GM12878 (cell line): ENCODE measurements at regions not wholly inside any gene's neighbourhood (a gene's known extent, or its start where the extent isn't known, plus 50 kb on each side); places are given as distances from the start of the nearest gene placed in this dataset.

ENCODE experiments used
- ATAC-seq: fragments of 200-7000 bp; cut with Tn5 transposase; 3 replicates; pipeline ENCODE4 v1.9.1; 2020; ENCODE audit warnings: mild to moderate bottlenecking, moderate library complexity
- BruUV-seq: library from RNA; stranded (reverse); fragments of 400-500 nt; replicated peaks from 2 replicates; lab custom pipeline; 2021; lab: Mats Ljungman, UMichigan
- CTCF ChIA-PET: fragments of 300-600 bp; sonication (Branson Sonifier 250); formaldehyde crosslinking; extraction: SDS; loops from one replicate; lab custom pipeline; 2021; ENCODE audit warnings: inconsistent platforms; lab: Yijun Ruan, JAX
- POLR2A ChIA-PET: fragments of 350-600 bp; formaldehyde crosslinking; extraction: SDS; loops from one replicate; lab custom pipeline; 2021; ENCODE audit warnings: inconsistent platforms; lab: Charles Lee
- RAD21 ChIA-PET: fragments of 300-600 bp; sonication (Branson Sonifier 250); formaldehyde crosslinking; loops from one replicate; lab custom pipeline; 2023; ENCODE audit warnings: antibody characterized with exemption; ENCODE audit not compliant: unreplicated experiment; lab: Charles Lee
- SMC1A ChIA-PET: fragments of 300-600 bp; sonication (Branson Sonifier 250); formaldehyde crosslinking; loops from one replicate; lab custom pipeline; 2023; ENCODE audit not compliant: unreplicated experiment, uncharacterized antibody; lab: Charles Lee
- DNase-seq: peaks from one replicate; pipeline ENCODE4 v3.0.0-alpha.2; 2011; ENCODE audit warnings: low read depth, low spot score
- FAIRE-seq: peaks from 3 replicates; lab custom pipeline; 2011; peaks lifted over from hg19 to GRCh38; lab: Jason Lieb, UNC
- H2AFZ ChIP-seq: 2 replicates; pipeline ENCODE4 v1.6.0; 2011; ENCODE audit warnings: low read depth, low read length, control low read depth; ENCODE audit not compliant: control insufficient read depth
- H3K27ac ChIP-seq: 2 replicates; pipeline ENCODE4 v1.5.1; 2011; ENCODE audit warnings: control low read depth; ENCODE audit not compliant: control insufficient read depth, insufficient read depth
- H3K27me3 ChIP-seq, 2 experiments: replicated peaks in 1 of 2; 2 replicates each; pipeline versions ENCODE4 v1.6.0 to v1.6.1; 2011; ENCODE audit warnings: low read length in 1 of 2; ENCODE audit not compliant: control insufficient read depth in 2 of 2, insufficient read depth in 2 of 2
- H3K36me3 ChIP-seq, 2 experiments: 2 replicates each; pipeline ENCODE4 v1.5.1; 2011; ENCODE audit warnings: low read length in 1 of 2; ENCODE audit not compliant: control insufficient read depth in 2 of 2, insufficient read depth in 2 of 2
- H3K4me1 ChIP-seq: 2 replicates; pipeline ENCODE4 v1.6.1; 2011; ENCODE audit warnings: mild to moderate bottlenecking, low read length, moderate library complexity, mixed read lengths; ENCODE audit not compliant: control insufficient read depth, insufficient read depth
- H3K4me2 ChIP-seq: 2 replicates; pipeline ENCODE4 v1.6.0; 2011; ENCODE audit warnings: control low read depth; ENCODE audit not compliant: control insufficient read depth, insufficient read depth
- H3K4me3 ChIP-seq: fragments of 200-600 bp; sonication (generic); 2 replicates; pipeline ENCODE4 v1.5.1; 2016
- H3K79me2 ChIP-seq: 2 replicates; pipeline ENCODE4 v1.6.0; 2011; ENCODE audit warnings: low read length; ENCODE audit not compliant: control insufficient read depth, insufficient read depth
- H3K9ac ChIP-seq: 2 replicates; pipeline ENCODE4 v1.8.0; 2011; ENCODE audit warnings: low read length, control low read depth, mixed read lengths; ENCODE audit not compliant: control insufficient read depth, insufficient read depth
- H3K9me3 ChIP-seq: replicated peaks from 3 replicates; pipeline ENCODE4 v1.5.1; 2011; ENCODE audit warnings: mild to moderate bottlenecking, low read length; ENCODE audit not compliant: control insufficient read depth, insufficient read depth
- H4K20me1 ChIP-seq: 2 replicates; pipeline ENCODE4 v1.6.0; 2011; ENCODE audit not compliant: control insufficient read depth, insufficient read depth
- BCL11A ChIP-seq: IDR thresholded peaks from 2 replicates; pipeline ENCODE4 v1.6.1; 2011; ENCODE audit warnings: low read depth, low read length
- BMI1 ChIP-seq: fragments of 450-650 bp; IDR thresholded peaks from 2 replicates; pipeline ENCODE4 v1.6.1; 2016; ENCODE audit warnings: mild to moderate bottlenecking, moderate library complexity, borderline replicate concordance
- IKZF1 ChIP-seq: fragments of 450-650 bp; conservative IDR thresholded peaks from 2 replicates; pipeline ENCODE4 v1.6.1; 2017; ENCODE audit warnings: antibody characterized with exemption, mild to moderate bottlenecking
- JUNB ChIP-seq: IDR thresholded peaks from 2 replicates; pipeline ENCODE4 v1.6.1; 2016; ENCODE audit warnings: antibody characterized with exemption, mild to moderate bottlenecking
- MTA3 ChIP-seq: IDR thresholded peaks from 2 replicates; pipeline ENCODE4 v1.6.1; 2012; ENCODE audit warnings: low read length, inconsistent platforms, borderline replicate concordance
- MYC ChIP-seq: IDR thresholded peaks from 2 replicates; pipeline ENCODE4 v1.6.1; 2011; ENCODE audit warnings: mild to moderate bottlenecking, low read length, moderate library complexity, inconsistent platforms; ENCODE audit not compliant: insufficient read depth, insufficient replicate concordance, insufficient read length, severe bottlenecking
- NFYA ChIP-seq: IDR thresholded peaks from 2 replicates; pipeline ENCODE4 v1.6.1; 2011; ENCODE audit warnings: low read depth, mild to moderate bottlenecking, low read length, improper control_type of control experiment, borderline replicate concordance
- NFYB ChIP-seq: IDR thresholded peaks from 2 replicates; pipeline ENCODE4 v1.6.1; 2011; ENCODE audit warnings: low read depth, mild to moderate bottlenecking, low read length, improper control_type of control experiment, moderate library complexity; ENCODE audit not compliant: insufficient read depth
- NR2C1 ChIP-seq: fragments of 450-650 bp; IDR thresholded peaks from 2 replicates; pipeline ENCODE4 v1.6.1; 2017; ENCODE audit warnings: antibody characterized with exemption, mild to moderate bottlenecking, moderate library complexity
- RFX5 ChIP-seq: IDR thresholded peaks from 2 replicates; pipeline ENCODE4 v1.6.1; 2011; ENCODE audit warnings: low read depth, low read length, improper control_type of control experiment
- ZNF217 ChIP-seq: fragments of 450-650 bp; IDR thresholded peaks from 2 replicates; pipeline ENCODE4 v1.6.1; 2017; ENCODE audit warnings: antibody characterized with exemption, mild to moderate bottlenecking
- ZNF24 ChIP-seq: fragments of 450-650 bp; IDR thresholded peaks from 2 replicates; pipeline ENCODE4 v1.6.1; 2017; ENCODE audit warnings: antibody characterized with exemption, mild to moderate bottlenecking
- ZNF384 ChIP-seq: IDR thresholded peaks from 2 replicates; pipeline ENCODE4 v1.6.1; 2012; ENCODE audit warnings: low read depth, mild to moderate bottlenecking, low read length, improper control_type of control experiment, borderline replicate concordance
- ZNF622 ChIP-seq: fragments of 450-650 bp; IDR thresholded peaks from 2 replicates; pipeline ENCODE4 v1.6.1; 2017; ENCODE audit warnings: mild to moderate bottlenecking, inconsistent platforms
- ZZZ3 ChIP-seq: IDR thresholded peaks from 2 replicates; pipeline ENCODE4 v1.6.1; 2011; ENCODE audit warnings: low read depth; ENCODE audit not compliant: control insufficient read depth, insufficient read length
- WGBS: methylation state at CpG from one replicate; pipeline ENCODE4 v1.1.6; 2016; ENCODE audit warnings: low lambda C conversion rate; ENCODE audit not compliant: insufficient replicate concordance, insufficient coverage; ENCODE audit errors: missing lambda C conversion rate; 5-methylcytosine and 5-hydroxymethylcytosine counted together
- in situ Hi-C: fragments of 300-500 bp; cut with MboI; formaldehyde crosslinking; loops from 9 replicates; pipeline ENCODE4 v1.14.3; 2018; ENCODE audit warnings: mixed read lengths
- intact Hi-C: fragments of 100-400 bp; cut with micrococcal nuclease; formaldehyde crosslinking; loops from one replicate; pipeline ENCODE4 v1.14.2; 2022; ENCODE audit not compliant: unreplicated experiment
- TF ChIP-seq, protein P1 (sequence below): fragments of 450-650 bp; IDR thresholded peaks from 2 replicates; pipeline ENCODE4 v1.6.1; 2016; ENCODE audit warnings: mild to moderate bottlenecking
- TF ChIP-seq, protein P2 (sequence below): IDR thresholded peaks from 2 replicates; pipeline ENCODE4 v1.6.1; 2011; ENCODE audit warnings: low read depth, low read length, improper control_type of control experiment, borderline replicate concordance

DNA sequence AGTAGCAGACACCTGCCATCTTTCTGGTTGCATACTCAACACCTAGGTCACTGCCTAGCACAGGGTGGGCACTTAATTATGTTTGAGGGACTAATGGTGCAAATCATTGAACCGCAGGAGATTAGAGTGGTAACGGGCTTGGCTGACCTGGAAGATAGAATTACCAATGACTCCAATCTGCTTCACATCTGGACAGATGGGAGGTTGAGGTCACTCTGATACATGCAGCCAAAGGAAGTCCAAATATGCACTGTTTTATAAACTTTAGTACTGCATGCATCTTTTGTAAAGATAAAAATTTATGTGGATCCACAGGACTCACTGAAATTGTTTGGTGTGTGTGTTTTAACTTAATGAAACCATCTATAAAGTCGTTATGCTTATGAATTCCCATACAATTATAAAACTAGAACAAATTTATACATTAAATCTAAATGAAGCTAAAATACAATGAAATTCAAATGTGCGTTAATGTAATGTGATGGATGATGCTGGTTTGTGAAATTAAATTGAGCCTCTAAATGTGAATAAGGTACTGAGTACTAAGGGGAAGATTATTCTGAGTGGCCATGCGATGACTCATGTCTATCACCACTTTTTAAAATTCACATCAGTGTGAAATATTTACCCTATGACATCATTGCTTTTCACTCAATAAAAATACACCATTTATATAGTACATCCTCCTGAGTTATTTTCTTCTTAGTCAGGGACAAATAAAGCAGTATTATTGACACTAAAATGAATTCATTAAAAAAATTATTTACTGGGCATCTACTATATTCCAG, 224.7 kb upstream of the FAM78B start:
- no peak for ATAC-seq
- WGBS = 50% methylated on average over 5 of the region's 5 CpGs
- no peaks in the 10 kb centered on the region for H4K20me1 ChIP-seq
- H3K9ac ChIP-seq = no peak overlapping the region
- no peaks in the 10 kb centered on the region for H3K4me1 ChIP-seq
- no peak overlapping the region for H3K27ac ChIP-seq
- ChIA-PET SMC1A (interaction anchor here (0.9 kb wide), 1 partner anchor 12 kb away, joined by 5 read pairs; no protein-coding TSS in a partner anchor), RAD21 (no interaction called here), CTCF (no interaction called here), POLR2A (no interaction called here)
- no peak overlapping the region for H2AFZ ChIP-seq
- H3K27me3 ChIP-seq = no peaks in the 10 kb centered on the region
- no peak for DNase-seq
- H3K36me3 ChIP-seq = no peaks in the 10 kb centered on the region
- BruUV-seq = no TSS peak
- no peaks in the 10 kb centered on the region for H3K79me2 ChIP-seq
- intact Hi-C loops (no loop called here), in situ Hi-C loops (no loop called here)
- H3K4me3 ChIP-seq = no peak overlapping the region
- H3K9me3 ChIP-seq = no peaks in the 10 kb centered on the region
- TF ChIP-seq ZNF24 = no peak
- no peak for TF ChIP-seq NFYB
- TF ChIP-seq ZZZ3 = no peak
- no peak for TF ChIP-seq NFYA
- TF ChIP-seq BMI1 = no peak
- no peak for TF ChIP-seq ZNF217
- no peak for TF ChIP-seq MYC
- TF ChIP-seq IKZF1 = no peak
- no peak for TF ChIP-seq BCL11A
- no peak for TF ChIP-seq MTA3
- no peak for TF ChIP-seq NR2C1
- TF ChIP-seq ZNF384 = no peak
- TF ChIP-seq, protein P1, sequence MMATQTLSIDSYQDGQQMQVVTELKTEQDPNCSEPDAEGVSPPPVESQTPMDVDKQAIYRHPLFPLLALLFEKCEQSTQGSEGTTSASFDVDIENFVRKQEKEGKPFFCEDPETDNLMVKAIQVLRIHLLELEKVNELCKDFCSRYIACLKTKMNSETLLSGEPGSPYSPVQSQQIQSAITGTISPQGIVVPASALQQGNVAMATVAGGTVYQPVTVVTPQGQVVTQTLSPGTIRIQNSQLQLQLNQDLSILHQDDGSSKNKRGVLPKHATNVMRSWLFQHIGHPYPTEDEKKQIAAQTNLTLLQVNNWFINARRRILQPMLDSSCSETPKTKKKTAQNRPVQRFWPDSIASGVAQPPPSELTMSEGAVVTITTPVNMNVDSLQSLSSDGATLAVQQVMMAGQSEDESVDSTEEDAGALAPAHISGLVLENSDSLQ = no peak
- TF ChIP-seq ZNF622 = no peak
- TF ChIP-seq, protein P2, sequence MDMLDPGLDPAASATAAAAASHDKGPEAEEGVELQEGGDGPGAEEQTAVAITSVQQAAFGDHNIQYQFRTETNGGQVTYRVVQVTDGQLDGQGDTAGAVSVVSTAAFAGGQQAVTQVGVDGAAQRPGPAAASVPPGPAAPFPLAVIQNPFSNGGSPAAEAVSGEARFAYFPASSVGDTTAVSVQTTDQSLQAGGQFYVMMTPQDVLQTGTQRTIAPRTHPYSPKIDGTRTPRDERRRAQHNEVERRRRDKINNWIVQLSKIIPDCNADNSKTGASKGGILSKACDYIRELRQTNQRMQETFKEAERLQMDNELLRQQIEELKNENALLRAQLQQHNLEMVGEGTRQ = no peak
- no peak for TF ChIP-seq JUNB
- TF ChIP-seq RFX5 = no peak
- FAIRE-seq = no peak
- no peak overlapping the region for H3K4me2 ChIP-seq
